B cell (primary cell): ENCODE measurements at regions not wholly inside any gene's neighbourhood (a gene's known extent, or its start where the extent isn't known, plus 50 kb on each side); places are given as distances from the start of the nearest gene placed in this dataset.

ENCODE experiments used
- EZH2 ChIP-seq: IDR thresholded peaks from 2 replicates; pipeline ENCODE4 v1.6.1; 2012; ENCODE audit warnings: borderline replicate concordance, low read depth, mild to moderate bottlenecking, moderate library complexity, low read length; ENCODE audit not compliant: insufficient read depth, poor library complexity, severe bottlenecking
- TF ChIP-seq, protein P1 (sequence below): fragments of 200-600 bp; IDR thresholded peaks from one replicate; pipeline ENCODE4 v1.8.0; 2022; ENCODE audit warnings: antibody characterized with exemption, mild to moderate bottlenecking

DNA sequence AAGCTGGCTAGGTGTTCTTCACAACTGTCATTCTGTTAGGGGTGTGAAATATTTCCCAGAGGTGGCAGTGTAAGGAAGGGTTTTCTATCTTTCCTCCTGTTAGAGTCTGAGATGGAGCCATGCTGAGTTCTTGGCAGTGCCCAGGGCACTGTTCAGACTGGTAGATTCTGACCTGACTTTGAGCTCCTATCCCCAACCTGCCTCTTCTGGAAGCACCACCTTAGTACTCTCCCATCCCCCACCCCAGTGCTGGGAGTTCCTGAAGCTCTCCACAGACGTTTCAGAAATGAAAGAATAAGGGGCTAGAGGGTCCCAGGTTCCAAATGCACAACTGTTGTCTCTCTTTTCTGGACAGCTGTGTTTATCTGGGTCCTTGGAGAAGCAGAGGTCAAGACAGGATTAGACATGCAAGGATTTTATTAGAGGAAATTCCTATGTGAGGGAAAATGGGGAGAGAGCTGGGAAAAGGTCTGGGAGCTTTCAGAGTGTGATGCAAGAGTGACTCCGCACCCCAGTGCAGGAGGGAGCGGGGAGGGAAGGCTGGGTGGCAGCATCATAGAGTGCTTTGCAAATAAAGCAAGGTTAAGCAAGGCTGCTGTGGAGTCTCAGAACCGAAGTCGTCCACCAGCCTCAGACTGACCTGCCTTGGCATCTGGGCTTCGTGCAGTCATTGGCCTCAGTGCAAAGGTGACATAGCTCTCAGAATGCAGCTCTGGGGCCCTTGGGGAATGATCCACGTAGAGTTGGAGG lies 75.5 kb downstream of the SLC4A3 start:
- TF ChIP-seq, protein P1, sequence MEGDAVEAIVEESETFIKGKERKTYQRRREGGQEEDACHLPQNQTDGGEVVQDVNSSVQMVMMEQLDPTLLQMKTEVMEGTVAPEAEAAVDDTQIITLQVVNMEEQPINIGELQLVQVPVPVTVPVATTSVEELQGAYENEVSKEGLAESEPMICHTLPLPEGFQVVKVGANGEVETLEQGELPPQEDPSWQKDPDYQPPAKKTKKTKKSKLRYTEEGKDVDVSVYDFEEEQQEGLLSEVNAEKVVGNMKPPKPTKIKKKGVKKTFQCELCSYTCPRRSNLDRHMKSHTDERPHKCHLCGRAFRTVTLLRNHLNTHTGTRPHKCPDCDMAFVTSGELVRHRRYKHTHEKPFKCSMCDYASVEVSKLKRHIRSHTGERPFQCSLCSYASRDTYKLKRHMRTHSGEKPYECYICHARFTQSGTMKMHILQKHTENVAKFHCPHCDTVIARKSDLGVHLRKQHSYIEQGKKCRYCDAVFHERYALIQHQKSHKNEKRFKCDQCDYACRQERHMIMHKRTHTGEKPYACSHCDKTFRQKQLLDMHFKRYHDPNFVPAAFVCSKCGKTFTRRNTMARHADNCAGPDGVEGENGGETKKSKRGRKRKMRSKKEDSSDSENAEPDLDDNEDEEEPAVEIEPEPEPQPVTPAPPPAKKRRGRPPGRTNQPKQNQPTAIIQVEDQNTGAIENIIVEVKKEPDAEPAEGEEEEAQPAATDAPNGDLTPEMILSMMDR = no peak
- no peak for TF ChIP-seq EZH2
